Ishikawa (cell line): ENCODE measurements at regions not wholly inside any gene's neighbourhood (a gene's known extent, or its start where the extent isn't known, plus 50 kb on each side); places are given as distances from the start of the nearest gene placed in this dataset.

Experiments used
- CEBPB ChIP-seq: IDR thresholded peaks from 2 replicates; pipeline ENCODE4 v1.6.1; 2012
- CREB1 ChIP-seq: IDR thresholded peaks from 2 replicates; pipeline ENCODE4 v1.6.1; 2012; ENCODE audit warnings: low read depth
- EGR1 ChIP-seq: IDR thresholded peaks from 2 replicates; pipeline ENCODE4 v1.6.1; 2012
- EP300 ChIP-seq: IDR thresholded peaks from 2 replicates; pipeline ENCODE4 v1.6.1; 2012; ENCODE audit warnings: borderline replicate concordance
- FOXM1 ChIP-seq: IDR thresholded peaks from 2 replicates; pipeline ENCODE4 v1.6.1; 2012; ENCODE audit warnings: low read depth, borderline replicate concordance
- NFIC ChIP-seq: IDR thresholded peaks from 2 replicates; pipeline ENCODE4 v1.6.1; 2012
- RAD21 ChIP-seq: IDR thresholded peaks from 2 replicates; pipeline ENCODE4 v1.6.1; 2012; ENCODE audit warnings: low read depth
- TAF1 ChIP-seq: IDR thresholded peaks from 2 replicates; pipeline ENCODE4 v1.6.1; 2012; ENCODE audit warnings: low read depth, mild to moderate bottlenecking
- TCF12 ChIP-seq: IDR thresholded peaks from 2 replicates; pipeline ENCODE4 v1.6.1; 2012; ENCODE audit warnings: low read depth
- TEAD4 ChIP-seq: IDR thresholded peaks from 2 replicates; pipeline ENCODE4 v1.6.1; 2012
- YY1 ChIP-seq: IDR thresholded peaks from 2 replicates; pipeline ENCODE4 v1.6.1; 2012; ENCODE audit warnings: low read depth
- ZBTB7A ChIP-seq: IDR thresholded peaks from 2 replicates; pipeline ENCODE4 v1.6.1; 2012; ENCODE audit warnings: low read depth
- TF ChIP-seq, protein P1 (sequence below): IDR thresholded peaks from 2 replicates; pipeline ENCODE4 v1.6.1; 2012
- TF ChIP-seq, protein P2 (sequence below): IDR thresholded peaks from 2 replicates; pipeline ENCODE4 v1.6.1; 2012; ENCODE audit warnings: low read depth, mild to moderate bottlenecking
- TF ChIP-seq, protein P3 (sequence below): IDR thresholded peaks from 2 replicates; pipeline ENCODE4 v1.6.1; 2012

DNA sequence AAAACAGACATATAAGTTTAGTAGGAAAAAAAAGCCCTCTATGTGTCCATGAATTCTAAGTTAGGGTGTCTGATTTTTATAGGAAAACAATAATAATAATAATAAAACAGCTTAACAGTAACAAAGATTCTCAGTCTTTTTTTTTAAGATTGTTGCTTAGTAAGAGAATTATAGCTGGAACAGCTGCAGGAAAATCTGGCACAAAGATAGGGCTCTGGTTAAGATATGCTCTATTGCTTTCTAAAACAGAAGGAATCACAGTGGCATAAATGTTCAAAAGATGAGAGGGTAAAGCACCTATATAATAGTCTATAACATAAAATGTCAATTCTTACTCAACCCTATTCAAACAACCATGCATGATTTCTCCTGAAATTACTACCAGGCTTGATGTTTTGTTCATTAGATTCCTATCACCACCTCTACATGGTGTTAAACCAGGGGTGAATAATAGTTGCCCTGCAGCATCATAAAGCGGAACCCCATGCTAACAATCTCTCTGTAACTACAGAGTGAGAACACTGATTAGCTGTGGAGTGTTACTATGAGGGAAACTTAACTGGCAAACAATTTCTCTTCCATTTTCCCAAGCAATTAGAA lies 541.4 kb upstream of the MIR17HG start:
- TF ChIP-seq YY1, result no peak
- TF ChIP-seq, protein P1, sequence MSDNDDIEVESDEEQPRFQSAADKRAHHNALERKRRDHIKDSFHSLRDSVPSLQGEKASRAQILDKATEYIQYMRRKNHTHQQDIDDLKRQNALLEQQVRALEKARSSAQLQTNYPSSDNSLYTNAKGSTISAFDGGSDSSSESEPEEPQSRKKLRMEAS, result no peak
- no peak for TF ChIP-seq TCF12
- no peak for TF ChIP-seq FOXM1
- no peak for TF ChIP-seq TEAD4
- TF ChIP-seq EP300, result no peak
- TF ChIP-seq CEBPB, result no peak
- TF ChIP-seq TAF1, result no peak
- no peak for TF ChIP-seq RAD21
- TF ChIP-seq, protein P2, sequence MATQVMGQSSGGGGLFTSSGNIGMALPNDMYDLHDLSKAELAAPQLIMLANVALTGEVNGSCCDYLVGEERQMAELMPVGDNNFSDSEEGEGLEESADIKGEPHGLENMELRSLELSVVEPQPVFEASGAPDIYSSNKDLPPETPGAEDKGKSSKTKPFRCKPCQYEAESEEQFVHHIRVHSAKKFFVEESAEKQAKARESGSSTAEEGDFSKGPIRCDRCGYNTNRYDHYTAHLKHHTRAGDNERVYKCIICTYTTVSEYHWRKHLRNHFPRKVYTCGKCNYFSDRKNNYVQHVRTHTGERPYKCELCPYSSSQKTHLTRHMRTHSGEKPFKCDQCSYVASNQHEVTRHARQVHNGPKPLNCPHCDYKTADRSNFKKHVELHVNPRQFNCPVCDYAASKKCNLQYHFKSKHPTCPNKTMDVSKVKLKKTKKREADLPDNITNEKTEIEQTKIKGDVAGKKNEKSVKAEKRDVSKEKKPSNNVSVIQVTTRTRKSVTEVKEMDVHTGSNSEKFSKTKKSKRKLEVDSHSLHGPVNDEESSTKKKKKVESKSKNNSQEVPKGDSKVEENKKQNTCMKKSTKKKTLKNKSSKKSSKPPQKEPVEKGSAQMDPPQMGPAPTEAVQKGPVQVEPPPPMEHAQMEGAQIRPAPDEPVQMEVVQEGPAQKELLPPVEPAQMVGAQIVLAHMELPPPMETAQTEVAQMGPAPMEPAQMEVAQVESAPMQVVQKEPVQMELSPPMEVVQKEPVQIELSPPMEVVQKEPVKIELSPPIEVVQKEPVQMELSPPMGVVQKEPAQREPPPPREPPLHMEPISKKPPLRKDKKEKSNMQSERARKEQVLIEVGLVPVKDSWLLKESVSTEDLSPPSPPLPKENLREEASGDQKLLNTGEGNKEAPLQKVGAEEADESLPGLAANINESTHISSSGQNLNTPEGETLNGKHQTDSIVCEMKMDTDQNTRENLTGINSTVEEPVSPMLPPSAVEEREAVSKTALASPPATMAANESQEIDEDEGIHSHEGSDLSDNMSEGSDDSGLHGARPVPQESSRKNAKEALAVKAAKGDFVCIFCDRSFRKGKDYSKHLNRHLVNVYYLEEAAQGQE, result no peak
- TF ChIP-seq CREB1, result no peak
- no peak for TF ChIP-seq NFIC
- TF ChIP-seq EGR1, result no peak
- no peak for TF ChIP-seq ZBTB7A
- TF ChIP-seq, protein P3, sequence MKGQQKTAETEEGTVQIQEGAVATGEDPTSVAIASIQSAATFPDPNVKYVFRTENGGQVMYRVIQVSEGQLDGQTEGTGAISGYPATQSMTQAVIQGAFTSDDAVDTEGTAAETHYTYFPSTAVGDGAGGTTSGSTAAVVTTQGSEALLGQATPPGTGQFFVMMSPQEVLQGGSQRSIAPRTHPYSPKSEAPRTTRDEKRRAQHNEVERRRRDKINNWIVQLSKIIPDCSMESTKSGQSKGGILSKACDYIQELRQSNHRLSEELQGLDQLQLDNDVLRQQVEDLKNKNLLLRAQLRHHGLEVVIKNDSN, result no peak

DNA sequence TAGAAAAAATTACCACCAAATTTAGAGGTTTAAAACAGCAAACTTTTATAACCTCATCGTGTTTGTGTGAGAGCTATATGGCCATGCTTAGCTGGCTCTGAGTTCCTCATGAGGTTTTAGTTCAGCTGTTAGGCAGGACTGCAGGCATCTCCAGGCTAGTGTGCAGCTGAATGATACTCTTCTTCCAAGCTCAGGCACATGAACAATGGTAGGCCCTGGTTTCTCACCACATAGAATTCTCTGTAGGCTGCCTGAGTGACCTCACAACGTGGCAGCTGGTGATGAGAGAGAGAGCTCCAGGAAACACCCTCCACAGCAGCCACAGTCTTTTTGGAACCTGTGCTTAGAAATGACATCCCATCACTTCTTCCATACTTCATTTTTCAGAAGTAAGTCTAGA lies 540.6 kb upstream of the MIR17HG start:
- TF ChIP-seq ZBTB7A (no peak), CREB1 (no peak)

DNA sequence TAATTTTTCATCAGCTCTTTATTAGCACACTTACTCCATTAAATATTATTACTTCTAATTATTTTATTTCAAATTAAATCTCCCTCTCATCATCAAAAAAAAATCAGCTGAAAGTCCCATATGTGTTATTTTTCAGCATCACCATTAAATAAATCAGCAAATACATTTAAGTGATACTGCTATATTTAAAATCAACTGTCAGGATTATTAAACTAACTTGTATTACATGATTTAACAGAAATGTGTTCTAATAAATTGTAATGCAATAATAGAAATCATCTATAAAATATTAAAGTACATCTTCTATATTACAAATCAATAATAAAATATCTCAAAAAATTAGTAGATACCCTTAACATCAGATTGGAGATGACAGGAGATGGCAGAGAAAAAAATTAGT lies 538.6 kb upstream of the MIR17HG start:
- TF ChIP-seq, protein P2, result no peak
- TF ChIP-seq RAD21, result no peak

DNA sequence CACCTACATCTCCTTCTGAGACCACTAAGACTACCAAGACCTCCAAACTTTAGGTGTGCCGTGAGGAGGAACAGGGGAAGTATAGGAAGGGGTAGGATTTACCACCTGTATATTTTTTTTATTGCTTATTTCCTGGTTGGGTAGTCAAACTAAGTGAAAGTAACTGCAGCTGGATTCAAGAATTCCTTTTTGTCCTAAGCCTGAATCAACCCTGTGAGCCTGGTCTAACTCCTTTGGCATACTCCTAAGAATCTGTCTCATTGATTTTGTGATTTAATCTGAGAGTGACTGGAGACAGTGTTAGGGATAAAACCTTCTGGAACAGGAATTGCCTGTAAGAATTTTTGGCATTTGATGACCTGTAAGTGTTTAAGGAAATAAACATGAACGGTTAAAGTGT lies 523.5 kb upstream of the MIR17HG start:
- TF ChIP-seq EGR1, result no peak
- no peak for TF ChIP-seq TAF1
- TF ChIP-seq TEAD4, result no peak
- TF ChIP-seq, protein P1, result no peak
- TF ChIP-seq RAD21, result no peak
- TF ChIP-seq YY1, result no peak
- no peak for TF ChIP-seq CEBPB
- TF ChIP-seq NFIC, result no peak
- no peak for TF ChIP-seq FOXM1

DNA sequence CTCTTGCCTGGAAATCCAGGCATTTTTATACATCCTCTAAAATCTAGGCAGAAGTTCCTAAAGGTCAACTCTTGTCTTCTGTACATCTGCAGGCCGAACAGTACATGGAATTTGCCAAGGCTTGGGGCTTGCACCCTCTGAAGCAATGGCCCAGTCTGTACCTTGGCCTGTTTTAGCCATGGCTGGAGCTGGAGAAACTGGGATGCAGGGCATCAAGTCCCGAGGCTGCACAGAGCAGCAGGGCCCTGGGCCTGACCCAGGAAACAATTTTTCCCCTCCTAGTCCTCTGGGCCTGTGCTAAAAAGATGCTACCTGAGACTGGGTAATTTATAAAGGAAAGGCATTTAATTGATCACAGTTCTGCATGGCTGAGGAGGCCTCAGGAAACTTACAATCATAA lies 520.8 kb upstream of the MIR17HG start:
- no peak for TF ChIP-seq EGR1
- TF ChIP-seq, protein P1, result no peak
- no peak for TF ChIP-seq TEAD4
- TF ChIP-seq EP300, result no peak
- TF ChIP-seq NFIC, result no peak
- TF ChIP-seq TCF12, result no peak
- TF ChIP-seq YY1, result no peak
- TF ChIP-seq, protein P3, result no peak

DNA sequence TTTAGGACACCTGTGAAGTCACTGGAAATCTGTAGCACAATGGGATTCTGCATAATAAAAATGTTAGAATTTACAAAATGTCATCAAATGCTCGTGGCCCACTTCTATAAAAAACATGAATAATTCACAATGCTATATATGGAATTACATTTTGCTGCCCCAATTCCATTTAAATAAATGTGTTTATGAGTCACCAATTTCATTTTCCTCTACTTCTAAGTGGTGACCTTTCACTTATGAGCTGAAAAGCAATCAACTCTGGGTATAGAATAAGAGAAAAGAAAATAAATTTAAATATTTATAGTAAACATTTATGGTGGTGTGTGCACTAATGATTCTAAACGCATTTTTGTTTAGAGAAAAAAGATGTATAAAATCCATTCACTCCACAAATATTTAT lies 516.7 kb upstream of the MIR17HG start:
- TF ChIP-seq YY1, result no peak
- no peak for TF ChIP-seq TAF1
- TF ChIP-seq, protein P1, result no peak
- TF ChIP-seq TEAD4, result no peak
- TF ChIP-seq CEBPB, result no peak
- no peak for TF ChIP-seq CREB1
- TF ChIP-seq RAD21, result no peak
- TF ChIP-seq ZBTB7A, result no peak
- no peak for TF ChIP-seq EP300
- TF ChIP-seq, protein P2, result no peak
- TF ChIP-seq, protein P3, result no peak
- no peak for TF ChIP-seq FOXM1
- no peak for TF ChIP-seq NFIC
- TF ChIP-seq EGR1, result no peak
